ENCODE measurements at regions not wholly inside any gene's neighbourhood (a gene's known extent, or its start where the extent isn't known, plus 50 kb on each side); places are given as distances from the start of the nearest gene placed in this dataset.
"Not testable (repeated sequence)": the region's sequence is repeated elsewhere in the genome, so short reads cannot be mapped to it uniquely, and the experiment has no call there.

GRCh38 chr12:131436922-131437705 is 273.8 kb upstream of the SFSWAP start:
- no peak for TF ChIP-seq CTCF (IDR thresholded peaks at IDR 0.05; ENCODE audit: unreplicated experiment)
- no peaks in the 10 kb centered on the region for H3K4me1 Mint-ChIP-seq (ENCODE audit: insufficient read depth, unreplicated experiment)
- H3K36me3 Mint-ChIP-seq (ENCODE audit: insufficient read depth, unreplicated experiment): no peaks in the 10 kb centered on the region
- H3K27ac Mint-ChIP-seq (ENCODE audit: low read depth, unreplicated experiment): no peak overlapping the region
- no peaks in the 10 kb centered on the region for H3K9me3 Mint-ChIP-seq (ENCODE audit: unreplicated experiment)
- BruUV-seq (replicated peaks): no TSS peak
- no peak for DNase-seq (ENCODE audit: unreplicated experiment)
- no peaks in the 10 kb centered on the region for H3K27me3 Mint-ChIP-seq (ENCODE audit: insufficient read depth, unreplicated experiment)
- intact Hi-C loops (cut with micrococcal nuclease): no loop called here
- POLR2A ChIA-PET: interaction anchor here (1.3 kb wide), 1 partner anchor 301 kb away, joined by 4 read pairs; no protein-coding TSS in a partner anchor
- CTCF ChIA-PET: interaction anchor here (0.6 to 1.6 kb wide), 4 partner anchors 15 to 335 kb away, joined by 3 to 5 read pairs (median 4); no protein-coding TSS in a partner anchor
- H3K4me3 Mint-ChIP-seq (ENCODE audit: unreplicated experiment): no peak overlapping the region

- Mint-ChIP-seq H3K36me3 (ENCODE audit: insufficient read depth, unreplicated experiment) (no peaks in the 10 kb centered on the region), H3K27me3 (ENCODE audit: insufficient read depth, unreplicated experiment) (no peaks in the 10 kb centered on the region), H3K4me1 (ENCODE audit: insufficient read depth, unreplicated experiment) (no peaks in the 10 kb centered on the region), H3K4me3 (ENCODE audit: unreplicated experiment) (no peak overlapping the region), H3K9me3 (ENCODE audit: unreplicated experiment) (no peaks in the 10 kb centered on the region), H3K27ac (ENCODE audit: low read depth, unreplicated experiment) (no peak overlapping the region)
- DNase-seq (ENCODE audit: unreplicated experiment): no peak
- intact Hi-C loops (cut with micrococcal nuclease): no loop called here
- BruUV-seq (replicated peaks): no TSS peak
- no peak for TF ChIP-seq CTCF (IDR thresholded peaks at IDR 0.05; ENCODE audit: unreplicated experiment)
- ChIA-PET POLR2A (interaction anchor here (1.3 kb wide), 1 partner anchor 301 kb away, joined by 4 read pairs; no protein-coding TSS in a partner anchor), CTCF (interaction anchor here (0.6 to 1.6 kb wide), 4 partner anchors 14 to 334 kb away, joined by 3 to 5 read pairs (median 5); no protein-coding TSS in a partner anchor)
These were observed 273.0 kb upstream of the SFSWAP start for GRCh38 chr12:131437706-131438492.

- CTCF ChIA-PET: interaction anchor here (1.3 kb wide), 1 partner anchor 17 kb away, joined by 5 read pairs; no protein-coding TSS in a partner anchor
- H3K9me3 Mint-ChIP-seq (ENCODE audit: unreplicated experiment); H3K36me3 Mint-ChIP-seq (ENCODE audit: insufficient read depth, unreplicated experiment); H3K27ac Mint-ChIP-seq (ENCODE audit: low read depth, unreplicated experiment); H3K27me3 Mint-ChIP-seq (ENCODE audit: insufficient read depth, unreplicated experiment); POLR2A ChIA-PET; H3K4me1 Mint-ChIP-seq (ENCODE audit: insufficient read depth, unreplicated experiment); intact Hi-C loops (cut with micrococcal nuclease); DNase-seq (ENCODE audit: unreplicated experiment); H3K4me3 Mint-ChIP-seq (ENCODE audit: unreplicated experiment); BruUV-seq (replicated peaks): not testable (repeated sequence)
These were observed 272.4 kb upstream of the SFSWAP start for GRCh38 chr12:131438493-131438835.

GRCh38 chr12:131438881-131439280 is 272.0 kb upstream of the SFSWAP start:
- H3K4me3 Mint-ChIP-seq (ENCODE audit: unreplicated experiment): no peak overlapping the region
- H3K27me3 Mint-ChIP-seq (ENCODE audit: insufficient read depth, unreplicated experiment): no peaks in the 10 kb centered on the region
- TF ChIP-seq CTCF (IDR thresholded peaks at IDR 0.05; ENCODE audit: unreplicated experiment): no peak
- H3K36me3 Mint-ChIP-seq (ENCODE audit: insufficient read depth, unreplicated experiment): no peaks in the 10 kb centered on the region
- H3K27ac Mint-ChIP-seq (ENCODE audit: low read depth, unreplicated experiment): no peak overlapping the region
- no peaks in the 10 kb centered on the region for H3K4me1 Mint-ChIP-seq (ENCODE audit: insufficient read depth, unreplicated experiment)
- no peaks in the 10 kb centered on the region for H3K9me3 Mint-ChIP-seq (ENCODE audit: unreplicated experiment)
- POLR2A ChIA-PET: no interaction called here
- no peak for DNase-seq (ENCODE audit: unreplicated experiment)
- no TSS peak for BruUV-seq (replicated peaks)
- intact Hi-C loops (cut with micrococcal nuclease): no loop called here
- CTCF ChIA-PET: no interaction called here

GRCh38 chr12:131439752-131440151 is 271.1 kb upstream of the SFSWAP start:
- DNase-seq (ENCODE audit: unreplicated experiment); H3K27ac Mint-ChIP-seq (ENCODE audit: low read depth, unreplicated experiment); CTCF ChIA-PET; H3K36me3 Mint-ChIP-seq (ENCODE audit: insufficient read depth, unreplicated experiment); BruUV-seq (replicated peaks); H3K9me3 Mint-ChIP-seq (ENCODE audit: unreplicated experiment); H3K4me1 Mint-ChIP-seq (ENCODE audit: insufficient read depth, unreplicated experiment); H3K4me3 Mint-ChIP-seq (ENCODE audit: unreplicated experiment); intact Hi-C loops (cut with micrococcal nuclease); POLR2A ChIA-PET; H3K27me3 Mint-ChIP-seq (ENCODE audit: insufficient read depth, unreplicated experiment): not testable (repeated sequence)

GRCh38 chr12:131440209-131441059 is 270.5 kb upstream of the SFSWAP start:
- H3K27me3 Mint-ChIP-seq (ENCODE audit: insufficient read depth, unreplicated experiment); POLR2A ChIA-PET: not testable (repeated sequence)

More at GRCh38 chr12:131440209-131441059, 270.5 kb upstream of the SFSWAP start:
- H3K36me3 Mint-ChIP-seq (ENCODE audit: insufficient read depth, unreplicated experiment); H3K27ac Mint-ChIP-seq (ENCODE audit: low read depth, unreplicated experiment); H3K4me1 Mint-ChIP-seq (ENCODE audit: insufficient read depth, unreplicated experiment); DNase-seq (ENCODE audit: unreplicated experiment); H3K9me3 Mint-ChIP-seq (ENCODE audit: unreplicated experiment); CTCF ChIA-PET; H3K4me3 Mint-ChIP-seq (ENCODE audit: unreplicated experiment); intact Hi-C loops (cut with micrococcal nuclease); BruUV-seq (replicated peaks): not testable (repeated sequence)

Measured in MCF 10A (cell line).